ENCODE measurements at regions not wholly inside any gene's neighbourhood (a gene's known extent, or its start where the extent isn't known, plus 50 kb on each side); places are given as distances from the start of the nearest gene placed in this dataset.

GRCh38 chr9:11742471-11742870, 950.7 kb upstream of the TYRP1 start (continued):
- no peak for TF ChIP-seq CTCF (IDR thresholded peaks at IDR 0.05)
- TF ChIP-seq FOXP4 (CRISPR knock-in tag; IDR thresholded peaks at IDR 0.05), result no peak

GRCh38 chr9:11743356-11743755, 949.8 kb upstream of the TYRP1 start:
- ChIA-PET CTCF (no interaction called here), POLR2A (no interaction called here)
- ATAC-seq, result no peak
- Mint-ChIP-seq H3K36me3 (no peaks in the 10 kb centered on the region), H3K27ac (no peak overlapping the region), H3K4me3 (no peak overlapping the region), H3K4me1 (0 out of 2 replicates have a peak, but pooled peaks cover 3% of the 10 kb centered on the region), H3K27me3 (ENCODE audit: low read depth) (no peaks in the 10 kb centered on the region), H3K9me3 (no peaks in the 10 kb centered on the region; the same call in 1 of the 2 replicates)
- DNase-seq (ENCODE audit: low spot score), result no peak
- TF ChIP-seq MAX (CRISPR knock-in tag; IDR thresholded peaks at IDR 0.05) (no peak), ZNF138 (CRISPR knock-in tag; conservative IDR thresholded peaks at IDR 0.05) (no peak), ZNF317 (CRISPR knock-in tag; IDR thresholded peaks at IDR 0.05; ENCODE audit: borderline replicate concordance, low read depth) (no peak), CBFB (CRISPR knock-in tag; IDR thresholded peaks at IDR 0.05; ENCODE audit: low read depth) (no peak), ZNF219 (CRISPR knock-in tag; IDR thresholded peaks at IDR 0.05; ENCODE audit: borderline replicate concordance) (no peak), ETV6 (CRISPR knock-in tag; IDR thresholded peaks at IDR 0.05) (no peak), SMAD4 (CRISPR knock-in tag; IDR thresholded peaks at IDR 0.05) (no peak), ATF3 (CRISPR knock-in tag; conservative IDR thresholded peaks at IDR 0.05) (no peak), PRDM15 (CRISPR knock-in tag; IDR thresholded peaks at IDR 0.05) (no peak), MYBL2 (CRISPR knock-in tag; IDR thresholded peaks at IDR 0.05) (no peak), EMX1 (CRISPR knock-in tag; IDR thresholded peaks at IDR 0.05) (no peak), AR (CRISPR knock-in tag; IDR thresholded peaks at IDR 0.05) (no peak), SP1 (CRISPR knock-in tag; conservative IDR thresholded peaks at IDR 0.05) (no peak), CDX4 (CRISPR knock-in tag; IDR thresholded peaks at IDR 0.05; ENCODE audit: borderline replicate concordance) (no peak)
